ENCODE measurements at regions not wholly inside any gene's neighbourhood (a gene's known extent, or its start where the extent isn't known, plus 50 kb on each side); places are given as distances from the start of the nearest gene placed in this dataset.

DNA sequence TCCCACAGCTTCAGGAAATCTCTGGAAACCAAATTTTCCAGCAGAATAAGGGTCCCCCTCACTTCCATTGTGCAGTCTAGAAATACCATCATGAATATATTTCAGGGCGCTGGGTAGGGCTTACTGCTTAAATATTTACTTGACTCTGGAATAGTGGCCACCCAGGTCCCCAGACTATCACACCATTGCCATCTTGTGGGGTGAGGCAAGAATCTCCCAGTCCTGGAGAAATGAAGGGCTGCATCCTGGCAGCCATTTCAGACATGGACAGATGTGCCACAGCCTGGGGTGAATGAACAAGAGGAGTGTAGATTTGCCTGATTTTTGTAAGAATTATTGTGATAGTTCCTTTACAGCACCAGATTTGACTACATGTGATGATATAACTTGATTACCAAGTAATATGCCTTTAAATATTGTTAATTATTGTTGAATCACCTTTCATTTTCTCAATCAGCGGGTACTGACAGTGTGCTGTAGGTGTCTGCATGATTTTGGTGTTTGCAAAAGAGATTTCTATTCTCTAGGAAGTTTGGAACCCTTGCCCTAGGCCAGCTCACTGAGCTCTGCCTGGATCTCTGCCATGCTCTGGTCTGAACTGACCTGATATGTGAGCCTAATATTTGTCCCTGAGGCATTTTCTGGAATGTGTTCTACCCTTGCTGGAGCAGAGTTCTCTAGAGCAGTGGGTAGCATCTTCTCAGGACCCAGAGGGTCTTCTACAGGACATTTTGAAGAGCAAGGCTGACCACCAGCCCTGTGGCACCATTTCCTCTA is 183.4 kb downstream of the KIT start:
- TF ChIP-seq EGR1 (IDR thresholded peaks at IDR 0.05) (no peak), CREB1 (IDR thresholded peaks at IDR 0.05; ENCODE audit: low read depth) (no peak), TEAD4 (IDR thresholded peaks at IDR 0.05) (no peak)
- TF ChIP-seq, protein P1, sequence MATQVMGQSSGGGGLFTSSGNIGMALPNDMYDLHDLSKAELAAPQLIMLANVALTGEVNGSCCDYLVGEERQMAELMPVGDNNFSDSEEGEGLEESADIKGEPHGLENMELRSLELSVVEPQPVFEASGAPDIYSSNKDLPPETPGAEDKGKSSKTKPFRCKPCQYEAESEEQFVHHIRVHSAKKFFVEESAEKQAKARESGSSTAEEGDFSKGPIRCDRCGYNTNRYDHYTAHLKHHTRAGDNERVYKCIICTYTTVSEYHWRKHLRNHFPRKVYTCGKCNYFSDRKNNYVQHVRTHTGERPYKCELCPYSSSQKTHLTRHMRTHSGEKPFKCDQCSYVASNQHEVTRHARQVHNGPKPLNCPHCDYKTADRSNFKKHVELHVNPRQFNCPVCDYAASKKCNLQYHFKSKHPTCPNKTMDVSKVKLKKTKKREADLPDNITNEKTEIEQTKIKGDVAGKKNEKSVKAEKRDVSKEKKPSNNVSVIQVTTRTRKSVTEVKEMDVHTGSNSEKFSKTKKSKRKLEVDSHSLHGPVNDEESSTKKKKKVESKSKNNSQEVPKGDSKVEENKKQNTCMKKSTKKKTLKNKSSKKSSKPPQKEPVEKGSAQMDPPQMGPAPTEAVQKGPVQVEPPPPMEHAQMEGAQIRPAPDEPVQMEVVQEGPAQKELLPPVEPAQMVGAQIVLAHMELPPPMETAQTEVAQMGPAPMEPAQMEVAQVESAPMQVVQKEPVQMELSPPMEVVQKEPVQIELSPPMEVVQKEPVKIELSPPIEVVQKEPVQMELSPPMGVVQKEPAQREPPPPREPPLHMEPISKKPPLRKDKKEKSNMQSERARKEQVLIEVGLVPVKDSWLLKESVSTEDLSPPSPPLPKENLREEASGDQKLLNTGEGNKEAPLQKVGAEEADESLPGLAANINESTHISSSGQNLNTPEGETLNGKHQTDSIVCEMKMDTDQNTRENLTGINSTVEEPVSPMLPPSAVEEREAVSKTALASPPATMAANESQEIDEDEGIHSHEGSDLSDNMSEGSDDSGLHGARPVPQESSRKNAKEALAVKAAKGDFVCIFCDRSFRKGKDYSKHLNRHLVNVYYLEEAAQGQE (IDR thresholded peaks at IDR 0.05; ENCODE audit: low read depth), result no peak

Data from Ishikawa (cell line).